Neuronal stem cell (in vitro differentiated cells): ENCODE measurements at regions not wholly inside any gene's neighbourhood (a gene's known extent, or its start where the extent isn't known, plus 50 kb on each side); places are given as distances from the start of the nearest gene placed in this dataset.

Experiments used
- DNase-seq: peaks from one replicate; pipeline ENCODE4 v3.0.0-alpha.2; 2013; ENCODE audit warnings: low spot score
- H2AFZ ChIP-seq: one replicate; pipeline ENCODE4 v1.6.1; 2013; ENCODE audit warnings: mild to moderate bottlenecking, low read length, inconsistent platforms
- H2AK5ac ChIP-seq: 2 replicates; pipeline ENCODE4 v1.6.1; 2013; ENCODE audit warnings: low read depth, mild to moderate bottlenecking, inconsistent platforms, low read length, moderate library complexity, mixed read lengths
- H2BK120ac ChIP-seq: 2 replicates; pipeline ENCODE4 v1.6.1; 2013; ENCODE audit warnings: low read depth, mild to moderate bottlenecking, inconsistent platforms, low read length, moderate library complexity, mixed read lengths
- H2BK12ac ChIP-seq: one replicate; pipeline ENCODE4 v1.6.1; 2013; ENCODE audit warnings: low read length, inconsistent platforms
- H2BK15ac ChIP-seq: 2 replicates; pipeline ENCODE4 v1.6.1; 2013; ENCODE audit warnings: mild to moderate bottlenecking, low read length, inconsistent platforms, mixed read lengths
- H2BK5ac ChIP-seq: one replicate; pipeline ENCODE4 v1.6.1; 2013; ENCODE audit warnings: inconsistent platforms, mild to moderate bottlenecking, low read length, moderate library complexity
- H3K14ac ChIP-seq: one replicate; pipeline ENCODE4 v1.6.1; 2013; ENCODE audit warnings: low read length, inconsistent platforms
- H3K18ac ChIP-seq: 2 replicates; pipeline ENCODE4 v1.6.1; 2013; ENCODE audit warnings: low read length, inconsistent platforms
- H3K23ac ChIP-seq: 2 replicates; pipeline ENCODE4 v1.6.1; 2013; ENCODE audit warnings: low read depth, mild to moderate bottlenecking, mixed read lengths, low read length, inconsistent platforms; ENCODE audit not compliant: poor library complexity
- H3K27ac ChIP-seq: replicated peaks from 3 replicates; pipeline ENCODE4 v1.5.1; 2013; ENCODE audit warnings: low read length, inconsistent platforms
- H3K27me3 ChIP-seq, 3 experiments: 2 replicates each; pipeline ENCODE4 v1.6.1; 2013; ENCODE audit warnings: low read length in 3 of 3, mild to moderate bottlenecking in 2 of 3, inconsistent platforms in 1 of 3, low read depth in 1 of 3, mixed read lengths in 1 of 3, moderate library complexity in 1 of 3; ENCODE audit not compliant: control insufficient read depth in 3 of 3, insufficient read depth in 3 of 3
- H3K36me3 ChIP-seq, 2 donors: replicated peaks in 1 of 2; 2 replicates each; pipeline ENCODE4 v1.6.1; 2013; ENCODE audit warnings: low read length in 2 of 2; ENCODE audit not compliant: control insufficient read depth in 2 of 2, insufficient read depth in 2 of 2
- H3K4ac ChIP-seq: 2 replicates; pipeline ENCODE4 v1.6.1; 2013; ENCODE audit warnings: inconsistent platforms, mild to moderate bottlenecking, low read length, moderate library complexity
- H3K4me1 ChIP-seq, 2 donors: 1 replicate in 1 of 2; 2 replicates in 1 of 2; pipeline ENCODE4 v1.6.1; 2013; ENCODE audit warnings: low read length in 2 of 2, low read depth in 1 of 2; ENCODE audit not compliant: control insufficient read depth in 2 of 2, insufficient read depth in 1 of 2
- H3K4me2 ChIP-seq: one replicate; pipeline ENCODE4 v1.6.1; 2013; ENCODE audit warnings: mild to moderate bottlenecking, low read length, inconsistent platforms; ENCODE audit not compliant: insufficient read depth, poor library complexity, severe bottlenecking
- H3K4me3 ChIP-seq, 2 donors: 2 replicates each; pipeline ENCODE4 v1.5.1; 2013; ENCODE audit warnings: low read length in 2 of 2, mild to moderate bottlenecking in 2 of 2, inconsistent platforms in 1 of 2, moderate library complexity in 1 of 2
- H3K79me1 ChIP-seq: one replicate; pipeline ENCODE4 v1.6.1; 2013; ENCODE audit warnings: low read depth, mild to moderate bottlenecking, inconsistent platforms, low read length, moderate library complexity
- H3K9ac ChIP-seq: one replicate; pipeline ENCODE4 v1.6.1; 2013; ENCODE audit warnings: mild to moderate bottlenecking, low read depth, low read length, inconsistent platforms; ENCODE audit not compliant: poor library complexity
- H3K9me3 ChIP-seq, 2 donors: replicated peaks in 1 of 2; 2 replicates each; pipeline versions ENCODE3 to v1.6.1; 2013; ENCODE audit warnings: low read length in 2 of 2, mild to moderate bottlenecking in 2 of 2, inconsistent platforms in 1 of 2, low read depth in 1 of 2, mixed read lengths in 1 of 2, moderate library complexity in 1 of 2; ENCODE audit not compliant: control insufficient read depth in 2 of 2, insufficient read depth in 1 of 2
- H4K8ac ChIP-seq: one replicate; pipeline ENCODE4 v1.6.1; 2013; ENCODE audit warnings: low read depth, mild to moderate bottlenecking, inconsistent platforms, low read length, moderate library complexity
- H4K91ac ChIP-seq: one replicate; pipeline ENCODE4 v1.6.1; 2013; ENCODE audit warnings: low read length, low read depth, mild to moderate bottlenecking, inconsistent platforms; ENCODE audit not compliant: poor library complexity
- WGBS, 2 donors: extraction: QIAGEN DNeasy Blood & Tissue Kit; methylation state at CpG; one replicate each; pipeline ENCODE4 v1.1.7; 2013; ENCODE audit warnings: missing lambda C conversion rate in 2 of 2, mixed read lengths in 1 of 2; ENCODE audit not compliant: insufficient read length in 2 of 2, insufficient replicate concordance in 1 of 2; ENCODE audit errors: extremely low coverage in 2 of 2; 5-methylcytosine and 5-hydroxymethylcytosine counted together

DNA sequence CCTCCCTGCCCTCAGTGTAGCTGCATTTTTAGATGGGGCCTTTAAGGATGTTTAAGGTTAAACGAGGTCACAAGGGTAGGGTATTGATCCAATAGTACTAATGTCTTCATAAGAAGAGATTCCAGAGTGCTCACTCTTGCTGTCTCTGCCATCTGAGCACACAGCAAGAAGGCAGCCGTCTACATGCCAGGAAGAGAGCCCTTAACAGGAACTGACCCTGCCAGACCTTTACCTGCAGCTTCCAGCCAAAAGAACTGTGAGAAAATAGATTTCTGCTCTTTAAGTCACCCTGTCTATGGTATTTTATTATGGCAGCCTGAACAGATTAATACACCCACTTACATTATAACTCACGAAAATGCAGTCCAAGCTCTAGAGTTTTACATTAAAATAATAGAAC lies 685.3 kb upstream of the MARCKS start:
- H3K9ac ChIP-seq, result no peak overlapping the region
- H3K4me1 ChIP-seq, result peaks cover 1 to 11% of the 10 kb centered on the region in 2 donors
- no peak overlapping the region for H3K4ac ChIP-seq
- no peak overlapping the region for H2AK5ac ChIP-seq
- no peak overlapping the region for H2BK120ac ChIP-seq
- no CpG with 5 or more reads among the region's 3 CpGs for WGBS, 2 donors
- H2AFZ ChIP-seq, result no peak overlapping the region
- no peak overlapping the region for H3K18ac ChIP-seq
- H3K9me3 ChIP-seq, result peaks cover 3 to 14% of the 10 kb centered on the region in 2 donors
- no peaks in the 10 kb centered on the region for H3K79me1 ChIP-seq
- H3K27ac ChIP-seq, result no peak overlapping the region
- no peak overlapping the region for H4K8ac ChIP-seq
- no peaks in the 10 kb centered on the region for H3K36me3 ChIP-seq
- H4K91ac ChIP-seq, result no peak overlapping the region
- no peak overlapping the region for H3K4me3 ChIP-seq
- no peak overlapping the region for H2BK12ac ChIP-seq
- DNase-seq, result no peak
- no peak overlapping the region for H3K14ac ChIP-seq
- H3K23ac ChIP-seq, result no peak overlapping the region
- no peaks in the 10 kb centered on the region for H3K27me3 ChIP-seq
- no peak overlapping the region for H2BK15ac ChIP-seq
- H3K4me2 ChIP-seq, result no peak overlapping the region
- H2BK5ac ChIP-seq, result no peak overlapping the region

- H3K9ac ChIP-seq, result no peak overlapping the region
- no peak overlapping the region for H3K4me3 ChIP-seq
- H2BK12ac ChIP-seq, result no peak overlapping the region
- no peak overlapping the region for H2BK15ac ChIP-seq
- no peaks in the 10 kb centered on the region for H3K36me3 ChIP-seq
- DNase-seq, result no peak
- no peaks in the 10 kb centered on the region for H3K79me1 ChIP-seq
- H3K4me2 ChIP-seq, result no peak overlapping the region
- no peak overlapping the region for H4K8ac ChIP-seq
- no peak overlapping the region for H3K4ac ChIP-seq
- H2BK5ac ChIP-seq, result no peak overlapping the region
- H2AFZ ChIP-seq, result peak overlapping the region; percentile 10
- H3K27me3 ChIP-seq, result no peaks in the 10 kb centered on the region
- no peak overlapping the region for H3K23ac ChIP-seq
- H3K14ac ChIP-seq, result no peak overlapping the region
- no peak overlapping the region for H4K91ac ChIP-seq
- no peak overlapping the region for H3K18ac ChIP-seq
- no peak overlapping the region for H3K27ac ChIP-seq
- peaks cover 1 to 11% of the 10 kb centered on the region in 2 donors for H3K4me1 ChIP-seq
- no CpG with 5 or more reads among the region's 2 CpGs for WGBS, 2 donors
- H3K9me3 ChIP-seq, result peaks cover 3 to 14% of the 10 kb centered on the region in 2 donors
- no peak overlapping the region for H2AK5ac ChIP-seq
- H2BK120ac ChIP-seq, result no peak overlapping the region
These were observed 684.6 kb upstream of the MARCKS start for GRCh38 chr6:113172531-113172966.

- no peaks in the 10 kb centered on the region for H3K79me1 ChIP-seq
- H2BK5ac ChIP-seq, result no peak overlapping the region
- no peak overlapping the region for H3K4ac ChIP-seq
- H3K27me3 ChIP-seq, result no peaks in the 10 kb centered on the region
- peaks cover 1 to 3% of the 10 kb centered on the region in 2 donors for H3K4me1 ChIP-seq
- no peak overlapping the region for H2BK15ac ChIP-seq
- H3K9me3 ChIP-seq, result no peaks in the 10 kb centered on the region
- no peak overlapping the region for H4K8ac ChIP-seq
- H2BK120ac ChIP-seq, result no peak overlapping the region
- H2AK5ac ChIP-seq, result no peak overlapping the region
- no peak overlapping the region for H3K4me3 ChIP-seq
- H4K91ac ChIP-seq, result no peak overlapping the region
- no peak for DNase-seq
- no peak overlapping the region for H3K14ac ChIP-seq
- no peak overlapping the region for H3K4me2 ChIP-seq
- H3K36me3 ChIP-seq, result no peaks in the 10 kb centered on the region
- H3K18ac ChIP-seq, result no peak overlapping the region
- no peak overlapping the region for H3K27ac ChIP-seq
- no peak overlapping the region for H3K9ac ChIP-seq
- no peak overlapping the region for H2AFZ ChIP-seq
- no peak overlapping the region for H2BK12ac ChIP-seq
- no peak overlapping the region for H3K23ac ChIP-seq
These were observed 678.8 kb upstream of the MARCKS start for GRCh38 chr6:113178349-113178748.

- Histone ChIP-seq H4K8ac (no peak overlapping the region), H3K9ac (no peak overlapping the region), H4K91ac (no peak overlapping the region), H3K9me3 (peaks cover 0 to 8% of the 10 kb centered on the region in 2 donors), H3K4me1 (peaks cover 0 to 5% of the 10 kb centered on the region in 2 donors), H2BK12ac (no peak overlapping the region), H3K18ac (no peak overlapping the region), H2BK120ac (no peak overlapping the region), H3K4me2 (no peak overlapping the region), H3K27me3 (no peaks in the 10 kb centered on the region), H3K79me1 (no peaks in the 10 kb centered on the region), H3K23ac (no peak overlapping the region), H2BK15ac (no peak overlapping the region), H2AFZ (peak overlapping the region; percentile 60), H3K36me3 (no peaks in the 10 kb centered on the region), H3K14ac (no peak overlapping the region), H2BK5ac (no peak overlapping the region), H3K27ac (no peak overlapping the region), H2AK5ac (no peak overlapping the region), H3K4me3 (no peak overlapping the region), H3K4ac (no peak overlapping the region)
- no CpG with 5 or more reads among the region's 3 CpGs for WGBS, 2 donors
- no peak for DNase-seq
These were observed 676.0 kb upstream of the MARCKS start for GRCh38 chr6:113181164-113181563.
